ENCODE measurements at regions not wholly inside any gene's neighbourhood (a gene's known extent, or its start where the extent isn't known, plus 50 kb on each side); places are given as distances from the start of the nearest gene placed in this dataset.

GRCh38 chr3:132874701-132875100, 152.5 kb upstream of the NPHP3 start:
- TF ChIP-seq E2F8 (IDR thresholded peaks at IDR 0.05; ENCODE audit: low read depth, partially characterized antibody), result no peak
- no peak for TF ChIP-seq RFX5 (IDR thresholded peaks at IDR 0.05; ENCODE audit: low read depth, low read length)
- TF ChIP-seq CTCF (IDR thresholded peaks at IDR 0.05 in 2 of 3, conservative IDR thresholded peaks at IDR 0.05 in 1 of 3; ENCODE audit: insufficient read depth in 2 of 3, low read depth in 1 of 3, low read length in 3 of 3), result no peak
- no peak for TF ChIP-seq E2F6 (IDR thresholded peaks at IDR 0.05; ENCODE audit: borderline replicate concordance in 1 of 2, extremely low read depth in 1 of 2, insufficient read depth in 1 of 2, insufficient read length in 1 of 2, low read depth in 1 of 2, low read length in 1 of 2, poor library complexity in 1 of 2, severe bottlenecking in 1 of 2)
- TF ChIP-seq SMARCA5 (IDR thresholded peaks at IDR 0.05), result no peak
- no peak for TF ChIP-seq ZNF668 (CRISPR knock-in tag; IDR thresholded peaks at IDR 0.05)
- TF ChIP-seq NFXL1 (CRISPR knock-in tag; IDR thresholded peaks at IDR 0.05), result no peak
- TF ChIP-seq CTBP1 (IDR thresholded peaks at IDR 0.05; ENCODE audit: borderline replicate concordance), result no peak
- no peak for TF ChIP-seq PML (IDR thresholded peaks at IDR 0.05; ENCODE audit: low read length)
- TF ChIP-seq CBX8 (IDR thresholded peaks at IDR 0.05; ENCODE audit: borderline replicate concordance, extremely low read depth, low read depth, low read length, poor library complexity, severe bottlenecking), result no peak
- TF ChIP-seq POLR2A (conservative IDR thresholded peaks at IDR 0.05), result no peak
